H1 (cell line): ENCODE measurements at regions not wholly inside any gene's neighbourhood (a gene's known extent, or its start where the extent isn't known, plus 50 kb on each side); places are given as distances from the start of the nearest gene placed in this dataset.

Experiments used
- BCL11A ChIP-seq, 2 experiments: IDR thresholded peaks; one replicate each; pipeline ENCODE4 v1.6.1; 2011; ENCODE audit warnings: low read depth in 2 of 2, low read length in 2 of 2, mild to moderate bottlenecking in 2 of 2
- CBX5 ChIP-seq: fragments of 300-800, 300-1000 bp; sonication (generic); IDR thresholded peaks from 2 replicates; pipeline ENCODE4 v1.7.1; 2016; ENCODE audit warnings: antibody characterized with exemption, low read length, low read depth
- EP300 ChIP-seq, 2 experiments: IDR thresholded peaks; 1 replicate in 1 of 2; 2 replicates in 1 of 2; pipeline ENCODE4 v1.6.1; 2011 to 2012; ENCODE audit warnings: low read depth in 2 of 2, low read length in 2 of 2, mild to moderate bottlenecking in 2 of 2, borderline replicate concordance in 1 of 2, inconsistent platforms in 1 of 2, moderate library complexity in 1 of 2
- HDAC2 ChIP-seq, 2 experiments: fragments of 300-600 bp in 1 of 2; sonication (generic) in 1 of 2; IDR thresholded peaks; 2 replicates each; pipeline ENCODE4 v1.6.1; 2011 to 2012; ENCODE audit warnings: low read depth in 2 of 2, low read length in 2 of 2, mild to moderate bottlenecking in 2 of 2, moderate library complexity in 2 of 2, borderline replicate concordance in 1 of 2, inconsistent platforms in 1 of 2
- MAFK ChIP-seq: IDR thresholded peaks from 2 replicates; pipeline ENCODE4 v1.6.1; 2012; ENCODE audit warnings: low read depth, mild to moderate bottlenecking, improper control_type of control experiment, low read length
- POLR2A ChIP-seq, 2 experiments: IDR thresholded peaks; 1 replicate in 1 of 2; 2 replicates in 1 of 2; pipeline ENCODE4 v1.6.1; 2011; ENCODE audit warnings: low read depth in 2 of 2, low read length in 2 of 2, mild to moderate bottlenecking in 2 of 2; ENCODE audit errors: control extremely low read depth in 1 of 2
- POLR2AphosphoS5 ChIP-seq: IDR thresholded peaks from 2 replicates; pipeline ENCODE4 v1.6.1; 2011; ENCODE audit warnings: low read depth, low read length
- SIRT6 ChIP-seq: IDR thresholded peaks from one replicate; pipeline ENCODE4 v1.7.1; 2012; ENCODE audit warnings: low read length, inconsistent platforms
- TAF1 ChIP-seq: IDR thresholded peaks from 2 replicates; pipeline ENCODE4 v1.6.1; 2011; ENCODE audit warnings: mild to moderate bottlenecking, low read depth, low read length
- TBP ChIP-seq: IDR thresholded peaks from 2 replicates; pipeline ENCODE4 v1.6.1; 2011; ENCODE audit warnings: low read depth, low read length, improper control_type of control experiment
- YY1 ChIP-seq: IDR thresholded peaks from 2 replicates; pipeline ENCODE4 v1.6.1; 2011; ENCODE audit warnings: low read depth, mild to moderate bottlenecking, low read length
- TF ChIP-seq, protein P1 (sequence below), 3 experiments: IDR thresholded peaks; 1 replicate in 2 of 3; 2 replicates in 1 of 3; pipeline versions ENCODE4 v1.5.1 to v1.6.1; 2011; ENCODE audit warnings: low read length in 3 of 3, mild to moderate bottlenecking in 3 of 3, inconsistent platforms in 2 of 3, low read depth in 1 of 3, moderate library complexity in 1 of 3; ENCODE audit not compliant: insufficient read depth in 1 of 3; ENCODE audit errors: control extremely low read depth in 1 of 3

DNA sequence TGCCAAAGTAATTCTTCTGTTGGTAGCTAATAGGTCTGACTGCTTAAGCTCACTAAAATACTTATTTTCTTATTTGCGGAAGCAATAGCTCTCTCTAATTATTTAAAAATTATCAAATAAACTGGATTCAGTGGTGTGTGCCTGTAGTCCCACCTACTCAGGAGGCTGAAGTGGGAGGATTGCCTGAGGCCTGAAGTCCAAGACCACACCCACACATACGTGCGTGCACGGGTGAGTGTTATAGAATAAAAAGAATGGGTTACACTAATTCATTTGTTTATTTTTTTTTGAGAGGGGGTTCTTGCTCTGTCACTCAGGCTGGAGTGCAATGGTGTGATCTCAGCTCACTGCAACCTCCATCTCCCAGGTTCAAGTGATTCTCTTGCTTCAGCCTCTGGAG, 94.2 kb upstream of the HNRNPU start:
- no peak for TF ChIP-seq TBP
- TF ChIP-seq, protein P1, sequence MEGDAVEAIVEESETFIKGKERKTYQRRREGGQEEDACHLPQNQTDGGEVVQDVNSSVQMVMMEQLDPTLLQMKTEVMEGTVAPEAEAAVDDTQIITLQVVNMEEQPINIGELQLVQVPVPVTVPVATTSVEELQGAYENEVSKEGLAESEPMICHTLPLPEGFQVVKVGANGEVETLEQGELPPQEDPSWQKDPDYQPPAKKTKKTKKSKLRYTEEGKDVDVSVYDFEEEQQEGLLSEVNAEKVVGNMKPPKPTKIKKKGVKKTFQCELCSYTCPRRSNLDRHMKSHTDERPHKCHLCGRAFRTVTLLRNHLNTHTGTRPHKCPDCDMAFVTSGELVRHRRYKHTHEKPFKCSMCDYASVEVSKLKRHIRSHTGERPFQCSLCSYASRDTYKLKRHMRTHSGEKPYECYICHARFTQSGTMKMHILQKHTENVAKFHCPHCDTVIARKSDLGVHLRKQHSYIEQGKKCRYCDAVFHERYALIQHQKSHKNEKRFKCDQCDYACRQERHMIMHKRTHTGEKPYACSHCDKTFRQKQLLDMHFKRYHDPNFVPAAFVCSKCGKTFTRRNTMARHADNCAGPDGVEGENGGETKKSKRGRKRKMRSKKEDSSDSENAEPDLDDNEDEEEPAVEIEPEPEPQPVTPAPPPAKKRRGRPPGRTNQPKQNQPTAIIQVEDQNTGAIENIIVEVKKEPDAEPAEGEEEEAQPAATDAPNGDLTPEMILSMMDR (IDR thresholded peaks at IDR 0.05; ENCODE audit: control extremely low read depth in 1 of 3, insufficient read depth in 1 of 3, low read depth in 1 of 3, low read length in 3 of 3) = no peak
- no peak for TF ChIP-seq CBX5
- TF ChIP-seq SIRT6 = no peak
- TF ChIP-seq BCL11A (IDR thresholded peaks at IDR 0.05; ENCODE audit: low read depth in 2 of 2, low read length in 2 of 2) = no peak
- no peak for TF ChIP-seq HDAC2 (IDR thresholded peaks at IDR 0.05; ENCODE audit: borderline replicate concordance in 1 of 2, low read depth in 2 of 2, low read length in 2 of 2)
- no peak for TF ChIP-seq EP300 (IDR thresholded peaks at IDR 0.05; ENCODE audit: borderline replicate concordance in 1 of 2, low read depth in 2 of 2, low read length in 2 of 2)
- TF ChIP-seq POLR2A (IDR thresholded peaks at IDR 0.05; ENCODE audit: control extremely low read depth in 1 of 2, low read depth in 2 of 2, low read length in 2 of 2) = no peak
- no peak for TF ChIP-seq YY1
- no peak for TF ChIP-seq TAF1
- no peak for TF ChIP-seq POLR2AphosphoS5
- no peak for TF ChIP-seq MAFK
